HG03558 (cell line): ENCODE measurements at regions not wholly inside any gene's neighbourhood (a gene's known extent, or its start where the extent isn't known, plus 50 kb on each side); places are given as distances from the start of the nearest gene placed in this dataset.
"Not testable (repeated sequence)": the region's sequence is repeated elsewhere in the genome, so short reads cannot be mapped to it uniquely, and the experiment has no call there.

Source experiments
- ATAC-seq: cut with Tn5 transposase; IDR thresholded peaks from one replicate; pipeline ENCODE4 v1.9.1; 2021; ENCODE audit warnings: moderate number of reproducible peaks; ENCODE audit not compliant: unreplicated experiment; ENCODE audit errors: extremely low read depth

DNA sequence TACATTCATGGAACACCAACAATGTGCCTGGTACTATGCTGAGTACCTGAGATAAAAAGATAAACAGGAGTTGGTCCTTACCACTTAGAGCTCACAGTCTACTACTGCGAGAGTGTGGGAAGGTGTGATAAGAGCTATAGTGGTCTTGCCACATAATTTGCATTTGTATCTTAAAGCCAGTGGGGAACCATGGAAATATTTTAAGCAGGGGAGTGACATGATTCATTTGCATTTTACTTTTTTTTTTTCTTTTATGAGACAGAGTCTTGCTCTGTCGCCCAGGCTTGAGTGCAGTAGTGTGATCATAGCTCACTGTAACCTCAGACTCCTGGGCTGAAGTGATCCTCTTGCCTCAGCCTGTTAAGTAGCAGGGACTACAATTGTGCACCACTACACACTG lies 53.6 kb downstream of the SRGAP2 start:
- ATAC-seq, result peak; percentile 67

DNA sequence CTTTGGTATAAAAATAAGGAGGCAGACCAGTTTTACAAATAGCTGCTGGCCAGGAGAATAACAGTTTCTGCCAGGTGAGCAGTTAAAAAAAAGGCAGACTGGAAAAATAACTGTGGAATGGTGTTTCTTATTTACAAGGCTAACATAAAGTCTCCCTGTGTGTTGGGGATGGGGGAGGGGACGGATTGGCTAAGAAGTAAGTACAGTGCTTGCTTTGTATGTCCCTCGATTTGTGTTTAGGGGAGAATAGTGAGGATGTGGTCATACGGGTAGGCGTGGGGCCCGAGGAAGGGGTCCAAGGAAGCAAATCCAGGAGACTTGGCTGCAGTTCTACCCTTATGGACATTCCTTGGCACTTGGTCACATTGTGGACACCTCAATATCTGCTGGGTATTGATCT lies 58.1 kb downstream of the SRGAP2 start:
- not testable (repeated sequence) for ATAC-seq

DNA sequence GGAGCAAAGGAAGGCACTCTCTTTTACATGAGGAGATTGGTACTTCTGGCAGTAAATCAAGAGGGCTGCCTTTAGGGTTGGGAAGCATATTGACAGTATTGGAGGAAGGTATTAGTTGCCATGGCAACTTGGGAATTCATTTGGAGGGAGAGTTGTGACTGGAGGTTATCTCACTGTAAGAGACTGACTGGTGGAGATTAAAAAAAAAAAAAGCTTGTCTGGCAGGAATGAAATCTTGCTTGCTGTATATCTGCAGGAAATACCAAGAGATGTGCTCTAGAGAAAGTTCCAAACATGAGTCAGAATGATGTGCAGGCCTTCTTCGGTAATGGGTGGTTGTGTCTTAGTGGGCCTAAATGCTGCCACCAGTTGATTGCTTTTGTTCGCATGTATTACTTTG lies 59.1 kb downstream of the SRGAP2 start:
- not testable (repeated sequence) for ATAC-seq

DNA sequence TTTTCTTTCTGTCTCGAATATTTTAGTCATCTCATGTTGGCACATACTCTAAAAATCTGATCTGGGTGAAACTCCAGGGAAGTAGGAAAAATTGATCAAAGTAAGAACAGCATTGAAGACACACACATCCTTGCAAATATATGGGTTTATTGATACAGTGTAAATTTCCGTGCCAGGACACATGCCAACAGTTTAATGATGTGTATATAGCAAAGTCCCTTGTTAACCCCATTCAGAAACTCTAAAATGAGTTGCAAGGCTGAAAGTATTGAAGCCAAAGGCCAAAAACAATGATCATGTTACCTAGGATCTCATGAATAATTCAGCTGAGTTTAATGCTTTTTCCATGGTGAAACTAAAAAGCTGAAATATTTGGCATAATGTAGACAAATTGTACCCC lies 61.6 kb downstream of the SRGAP2 start:
- ATAC-seq, result not testable (repeated sequence)

DNA sequence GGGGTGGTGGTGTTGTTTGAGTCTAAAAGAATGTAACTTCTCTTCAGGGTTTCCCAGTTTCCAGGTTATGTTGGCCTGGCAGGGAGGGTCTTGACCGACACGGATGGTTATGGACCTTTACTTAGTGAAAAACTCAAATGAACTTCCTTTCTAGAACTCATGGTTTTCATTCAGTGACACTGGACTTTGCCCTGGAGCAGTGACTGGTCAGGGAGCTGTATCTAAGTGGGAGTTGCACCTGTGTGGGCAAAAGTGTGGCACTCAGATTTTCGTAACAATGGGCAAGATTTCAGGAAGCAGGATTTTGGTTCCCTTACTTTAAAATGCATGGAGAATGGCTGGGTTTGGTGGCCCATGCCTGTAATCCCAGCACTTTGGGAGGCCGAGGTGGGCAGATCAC lies 67.8 kb downstream of the SRGAP2 start:
- ATAC-seq, result not testable (repeated sequence)

DNA sequence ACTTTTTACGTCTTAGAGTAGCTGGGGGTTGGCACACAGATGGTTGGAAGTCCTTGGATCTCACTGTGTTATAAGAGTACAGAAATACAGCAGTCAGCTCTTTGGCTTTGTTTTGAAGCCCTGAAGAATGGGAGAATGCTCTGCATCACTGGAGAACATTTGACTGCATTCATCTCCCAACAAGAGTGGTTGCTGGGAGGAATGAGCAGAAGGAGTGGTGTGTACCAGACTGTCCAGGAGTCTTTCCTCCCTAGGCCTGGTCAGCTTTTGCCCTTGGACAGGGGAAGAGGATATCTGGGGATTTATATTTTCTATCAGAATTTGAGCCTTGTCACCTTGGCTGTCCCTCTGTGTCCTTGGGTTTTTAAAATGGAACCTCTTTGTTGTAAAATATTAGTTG lies 69.8 kb downstream of the SRGAP2 start:
- not testable (repeated sequence) for ATAC-seq

DNA sequence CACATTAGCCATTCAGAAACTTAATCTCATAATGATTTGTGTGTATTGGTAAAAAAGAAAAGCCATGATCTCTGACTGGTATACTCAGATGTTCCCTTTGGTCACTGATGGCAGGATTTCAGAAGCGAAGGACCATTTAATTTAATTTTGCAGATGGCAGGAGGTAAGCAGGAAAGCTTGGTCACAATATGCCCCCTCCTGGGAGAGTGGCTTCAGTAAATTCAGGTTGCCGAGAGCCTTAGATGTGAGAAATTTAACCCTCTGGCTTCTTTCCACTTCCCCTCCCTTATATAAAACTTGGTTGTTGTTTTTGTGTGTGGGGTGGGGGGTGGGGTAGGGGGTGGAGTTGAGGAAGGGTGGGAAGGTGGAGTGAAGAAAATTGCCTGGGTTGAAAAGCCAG lies 72.8 kb downstream of the SRGAP2 start:
- not testable (repeated sequence) for ATAC-seq

DNA sequence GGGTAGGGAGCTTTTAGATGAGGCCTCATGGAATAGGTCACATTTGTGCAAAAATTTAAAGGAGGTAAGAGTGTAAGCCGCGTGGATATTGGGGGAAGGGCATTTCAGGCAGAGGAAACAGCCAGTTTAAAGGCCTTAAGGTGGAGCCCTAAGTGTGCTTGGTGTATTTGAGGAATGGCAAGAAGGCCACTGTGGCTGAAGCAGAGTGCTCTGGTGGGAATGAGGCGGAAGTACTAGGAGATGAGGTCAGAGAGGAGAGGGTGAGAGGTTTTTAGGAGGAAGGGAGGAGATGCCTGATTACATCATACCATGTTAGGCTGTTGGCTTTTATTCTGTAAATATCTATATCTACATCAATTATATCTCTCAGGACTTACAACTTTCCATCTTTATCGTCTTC lies 75.3 kb downstream of the SRGAP2 start:
- not testable (repeated sequence) for ATAC-seq

DNA sequence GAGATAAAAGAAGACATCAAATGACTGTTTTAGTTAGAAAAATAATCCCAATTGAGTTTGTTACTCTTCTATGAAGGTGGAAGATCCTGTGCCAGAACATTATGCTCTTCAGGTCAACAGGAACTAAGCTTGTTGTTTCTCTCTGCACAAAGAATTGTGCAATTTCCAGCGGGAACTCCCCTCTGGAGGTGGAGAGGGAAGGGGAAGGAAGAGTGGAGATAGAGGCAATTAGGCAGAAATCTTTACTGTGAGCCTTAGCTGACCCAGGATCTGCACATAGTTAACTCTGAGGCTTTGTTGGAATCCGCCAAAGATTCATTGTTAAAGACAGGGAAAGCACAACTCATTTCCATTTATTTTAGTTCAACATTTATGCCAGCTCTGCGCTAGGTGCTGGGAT lies 77.3 kb downstream of the SRGAP2 start:
- not testable (repeated sequence) for ATAC-seq

DNA sequence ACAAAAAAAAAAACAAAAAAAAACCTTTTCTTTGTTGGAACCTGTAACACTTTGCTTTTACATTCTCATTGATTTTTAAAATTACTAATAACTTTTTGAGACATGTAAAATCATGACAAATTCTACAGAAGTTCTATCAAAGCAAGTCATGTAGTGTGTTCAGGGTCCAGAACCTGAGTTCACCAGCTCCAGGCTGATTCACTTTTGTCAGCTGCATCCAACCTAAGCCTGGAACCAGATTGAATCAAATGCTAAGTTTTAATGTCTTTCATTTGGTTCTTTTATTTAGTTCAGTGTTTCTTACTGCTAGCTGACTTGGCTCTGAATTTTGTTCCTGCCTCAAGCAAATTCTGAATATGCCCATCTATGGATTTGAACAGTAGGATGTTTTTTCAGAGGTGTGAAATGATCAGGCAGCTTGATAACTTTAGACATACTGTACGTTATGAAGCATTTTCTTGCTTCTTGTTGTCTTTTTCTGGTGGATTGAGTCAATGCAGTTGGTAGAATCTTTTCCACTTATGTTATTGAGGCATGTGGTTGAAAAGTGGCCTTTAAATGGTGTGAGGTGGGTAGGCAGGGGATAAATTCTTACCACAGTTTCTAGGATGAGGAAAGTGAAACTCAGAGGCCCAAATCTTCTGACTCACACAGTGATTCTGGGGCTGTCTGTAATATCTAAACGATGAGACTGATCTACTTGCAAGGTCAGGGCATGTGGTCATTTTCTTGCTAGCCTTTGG lies 78.7 kb downstream of the SRGAP2 start:
- not testable (repeated sequence) for ATAC-seq

DNA sequence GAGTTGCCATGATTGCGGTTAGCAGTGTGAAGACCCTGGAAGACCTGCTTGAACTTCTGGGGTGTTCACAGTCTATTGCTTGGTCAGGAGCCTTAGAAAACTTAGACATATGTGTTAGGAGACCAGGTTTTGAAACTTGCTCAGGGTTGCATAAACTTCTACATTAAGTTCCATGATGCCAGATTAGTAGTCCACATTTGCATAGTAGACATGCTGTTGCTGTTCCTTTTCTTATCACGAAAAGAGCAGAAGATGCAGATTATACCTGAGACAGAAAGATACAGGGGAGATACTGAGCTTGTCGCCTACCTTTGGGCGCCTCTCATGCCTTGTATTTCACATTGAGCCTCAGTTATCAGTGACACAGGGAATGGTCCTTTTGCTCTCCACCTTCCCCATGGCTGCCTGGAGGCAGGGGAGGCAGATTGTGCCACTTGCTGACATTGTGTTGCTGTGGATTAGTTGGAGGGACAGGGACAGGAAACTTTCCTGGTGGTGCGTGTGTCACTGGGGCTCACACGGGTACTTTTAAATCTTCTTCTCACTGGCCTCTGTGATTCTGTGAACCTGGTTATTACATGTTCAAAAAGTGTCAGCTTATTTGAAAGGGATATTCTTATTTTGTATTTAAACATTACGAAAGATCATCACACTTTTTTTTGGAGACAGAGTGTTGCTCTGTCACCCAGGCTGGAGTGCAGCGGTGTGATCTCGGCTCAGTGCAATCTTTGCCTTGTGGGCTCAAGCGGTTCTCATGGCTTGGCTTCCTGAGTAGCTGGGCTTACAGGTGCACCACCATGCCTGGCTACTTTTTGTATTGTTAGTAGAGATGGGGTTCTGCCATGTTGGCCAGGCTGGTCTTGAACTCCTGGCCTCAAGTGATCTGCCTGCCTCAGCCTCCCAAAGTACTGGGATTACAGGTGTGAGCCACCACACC lies 82.0 kb downstream of the SRGAP2 start:
- ATAC-seq, result not testable (repeated sequence)

DNA sequence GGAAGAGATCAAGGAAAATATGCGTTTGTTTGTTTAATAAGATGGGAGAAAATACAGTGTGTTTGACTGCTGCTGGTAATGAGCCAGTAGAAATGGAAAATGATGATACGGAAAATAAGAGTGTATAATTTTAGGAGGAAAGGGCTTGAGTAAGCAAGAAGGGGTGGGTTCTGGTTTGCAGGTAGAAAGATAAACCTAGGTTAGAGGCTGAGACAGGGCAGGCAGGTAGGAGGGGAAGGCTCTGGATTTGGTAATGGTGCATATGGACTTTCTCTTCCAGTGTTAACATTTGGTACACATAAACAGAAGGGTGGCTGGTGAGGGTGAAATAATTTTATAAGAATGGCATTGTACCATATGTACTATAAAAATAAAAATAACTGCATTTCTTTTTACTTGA lies 84.4 kb downstream of the SRGAP2 start:
- ATAC-seq, result not testable (repeated sequence)

DNA sequence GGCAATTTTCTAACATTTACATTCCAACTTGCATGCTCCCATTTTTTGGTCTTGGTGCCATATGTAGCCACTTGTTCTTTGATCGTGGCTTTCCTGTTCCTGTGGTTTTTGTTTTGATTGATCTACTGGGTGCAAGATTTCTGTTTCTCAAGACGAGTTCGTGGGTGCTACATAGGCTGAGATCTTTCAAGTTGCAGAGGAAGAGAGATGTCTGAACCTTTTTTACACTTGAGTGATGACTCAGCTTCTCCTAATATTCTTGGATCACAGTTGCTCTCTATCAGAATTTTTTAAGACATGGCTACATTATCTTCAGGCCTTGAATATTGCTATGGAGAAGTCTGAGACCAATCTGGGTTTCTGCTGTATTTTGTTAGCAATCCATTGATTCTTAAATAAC lies 85.1 kb downstream of the SRGAP2 start:
- ATAC-seq, result not testable (repeated sequence)

DNA sequence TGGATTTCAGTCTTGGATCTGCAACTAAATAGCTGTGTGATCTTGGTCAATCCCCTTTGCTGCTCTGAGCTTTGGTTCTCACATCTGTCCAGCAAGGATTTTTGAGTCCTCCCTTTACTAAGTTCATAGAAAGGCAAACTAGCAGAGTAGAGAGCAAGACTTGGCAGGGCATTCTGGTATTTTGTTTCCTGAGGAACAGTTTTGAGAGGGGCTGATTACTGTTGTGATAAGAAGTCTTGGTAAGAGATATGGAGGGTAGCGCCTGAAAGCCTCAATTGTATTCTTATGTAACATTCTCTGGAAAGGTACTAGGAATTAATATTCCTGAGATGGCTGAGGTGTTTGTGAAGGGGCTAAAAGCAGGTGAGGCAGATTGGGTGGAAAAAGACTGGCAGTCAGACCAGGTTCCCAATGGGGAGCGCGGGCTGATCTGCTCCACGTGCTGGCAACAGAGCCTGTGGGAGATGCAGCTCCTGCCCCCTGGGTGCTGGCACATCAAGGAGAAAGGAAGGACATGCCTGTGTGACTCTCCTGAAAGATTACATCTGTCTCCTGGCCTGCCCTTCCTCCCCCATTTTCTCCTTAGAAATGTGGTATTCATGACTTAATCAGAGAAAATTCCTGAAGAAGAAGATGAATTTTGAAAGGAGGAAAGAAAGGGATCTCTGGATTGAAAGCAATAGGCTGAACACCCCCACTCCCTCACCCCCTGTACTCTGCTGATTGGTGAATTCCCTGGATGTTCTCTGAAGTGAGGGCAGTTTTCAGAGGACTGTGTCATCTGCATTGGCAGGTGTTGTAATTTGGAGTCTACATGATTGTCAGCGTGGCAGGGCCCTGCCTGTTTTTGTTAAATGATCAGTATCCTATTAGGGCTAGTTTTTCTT lies 94.0 kb downstream of the SRGAP2 start:
- ATAC-seq, result not testable (repeated sequence)

DNA sequence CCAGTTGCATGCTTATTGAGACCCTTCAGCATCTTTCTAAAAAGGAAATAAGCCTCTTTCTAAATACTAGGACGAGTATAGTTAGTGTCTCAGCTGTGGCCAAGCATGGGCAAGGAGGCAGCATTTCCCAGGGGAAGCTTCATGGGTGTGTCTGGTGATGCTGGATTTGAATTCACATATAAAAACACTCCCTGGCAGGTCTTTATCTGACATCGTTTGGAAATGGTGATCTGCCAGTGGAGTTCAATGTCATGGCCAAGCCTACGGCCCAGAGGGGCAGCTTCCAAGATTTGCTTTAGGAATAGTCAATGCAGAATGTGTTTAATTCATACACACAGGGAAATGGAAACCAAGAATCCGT lies 94.7 kb downstream of the SRGAP2 start:
- ATAC-seq, result not testable (repeated sequence)

DNA sequence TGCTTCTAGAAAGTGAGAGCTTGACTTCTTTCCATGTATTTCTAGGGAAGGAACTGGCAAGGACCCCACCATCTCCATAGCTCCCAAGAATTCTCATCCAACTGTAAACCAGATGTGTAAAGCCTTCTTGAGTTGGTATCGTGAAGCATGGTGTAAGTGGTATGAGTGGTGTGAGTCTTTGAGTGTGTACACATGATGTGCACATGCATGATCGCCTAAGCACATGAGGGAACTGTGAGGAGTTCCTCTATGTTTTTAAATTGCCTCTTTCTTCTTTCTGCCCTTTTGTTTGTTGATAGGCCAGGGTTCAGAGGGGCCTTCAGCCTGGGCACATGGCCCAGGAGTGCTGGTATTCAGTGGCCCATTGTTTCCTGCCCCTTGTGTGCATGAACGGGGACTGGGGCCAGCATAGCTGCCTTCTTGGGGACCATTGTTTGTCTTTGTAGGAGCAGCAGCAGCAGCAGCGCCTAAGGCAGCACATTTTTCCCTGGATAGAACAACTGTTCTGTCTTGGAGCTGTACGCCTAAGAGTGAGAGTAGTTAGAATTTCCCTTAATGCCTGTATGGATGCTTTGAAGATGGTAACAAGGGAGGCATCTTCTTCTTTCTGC lies 95.9 kb downstream of the SRGAP2 start:
- not testable (repeated sequence) for ATAC-seq

DNA sequence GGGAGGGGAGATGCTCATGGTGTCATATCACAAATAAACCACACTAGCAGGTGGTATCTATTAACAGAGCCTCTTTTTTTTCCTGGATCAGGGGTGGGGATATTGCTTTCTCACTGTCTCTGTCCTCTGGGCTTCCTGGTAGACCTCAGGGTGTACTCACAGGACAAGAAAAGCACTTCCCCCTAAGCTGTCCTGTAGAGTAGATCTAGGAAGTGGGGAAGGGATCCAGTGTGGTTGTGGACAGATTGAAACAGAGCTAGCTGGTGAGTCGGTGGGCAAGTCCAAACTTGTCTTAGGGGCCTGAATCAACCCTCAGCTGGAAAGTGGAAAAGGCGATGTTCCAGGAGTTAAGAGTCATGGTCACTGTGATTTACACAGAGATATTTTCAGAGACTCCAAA lies 96.6 kb downstream of the SRGAP2 start:
- not testable (repeated sequence) for ATAC-seq

DNA sequence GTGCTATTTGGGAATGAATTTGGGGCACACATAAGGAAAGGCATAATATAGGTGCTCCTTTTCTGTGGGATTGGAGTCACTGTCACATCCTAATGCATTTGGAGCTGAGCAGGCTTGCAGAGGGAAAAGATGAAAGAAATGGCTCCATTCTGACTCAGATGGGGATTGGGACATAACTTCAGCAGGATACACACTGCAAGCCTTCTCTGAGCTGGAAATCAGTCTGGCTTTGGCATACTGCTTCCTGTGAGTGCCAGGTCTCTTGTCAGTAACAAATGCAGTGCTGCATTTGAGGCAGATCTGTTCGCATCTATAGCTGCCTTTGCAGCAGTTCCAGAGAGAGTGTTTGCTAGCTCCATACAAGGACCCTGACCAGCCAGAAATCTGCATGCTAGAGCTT lies 98.7 kb downstream of the SRGAP2 start:
- ATAC-seq, result not testable (repeated sequence)

DNA sequence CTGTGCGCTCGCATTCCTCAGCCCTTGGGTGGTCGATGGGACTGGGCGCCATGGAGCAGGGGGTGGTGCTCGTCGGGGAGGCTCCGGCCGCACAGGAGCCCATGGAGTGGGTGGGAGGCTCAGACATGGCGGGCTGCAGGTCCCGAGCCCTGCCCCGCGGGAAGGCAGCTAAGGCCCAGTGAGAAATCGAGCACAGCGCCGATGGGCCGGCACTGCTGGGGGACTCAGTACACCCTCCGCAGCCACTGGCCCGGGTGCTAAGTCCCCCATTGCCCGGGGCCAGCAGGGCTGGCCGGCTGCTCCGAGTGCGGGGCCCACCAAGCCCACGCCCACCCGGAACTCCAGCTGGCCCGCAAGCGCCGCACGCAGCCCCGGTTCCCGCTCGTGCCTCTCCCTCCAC lies 104.1 kb downstream of the SRGAP2 start:
- not testable (repeated sequence) for ATAC-seq

DNA sequence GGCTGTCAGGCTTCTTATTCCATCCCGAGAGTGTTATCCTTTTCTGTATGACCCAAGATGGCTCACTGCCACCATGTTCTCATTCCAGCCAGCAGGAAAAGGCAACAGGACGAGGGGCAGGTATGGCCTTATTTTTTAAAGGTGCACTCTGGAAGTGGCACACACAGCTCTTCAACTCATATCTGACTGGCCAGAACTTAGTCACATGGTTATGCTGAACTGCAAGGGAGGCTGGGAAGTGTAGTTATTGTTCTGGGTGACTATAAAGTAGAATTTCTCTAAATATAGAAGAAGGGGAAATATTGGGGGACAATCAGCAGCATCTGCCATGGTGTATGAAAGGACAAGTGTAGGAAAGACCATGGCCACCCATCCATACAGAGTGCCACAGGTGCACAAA lies 107.6 kb downstream of the SRGAP2 start:
- ATAC-seq, result not testable (repeated sequence)
